ENCODE measurements at regions not wholly inside any gene's neighbourhood (a gene's known extent, or its start where the extent isn't known, plus 50 kb on each side); places are given as distances from the start of the nearest gene placed in this dataset.

GRCh38 chr6:18324706-18325042 lies 60.3 kb upstream of the DEK start:
- no peak overlapping the region for H3K4me3 ChIP-seq (replicated peaks in 1 of 4; ENCODE audit: control extremely low read depth in 1 of 4, insufficient read depth in 1 of 4, low read depth in 3 of 4, low read length in 4 of 4)
- no peak overlapping the region for H3K9ac ChIP-seq (ENCODE audit: insufficient read depth, low read length)
- H3K27me3 ChIP-seq (ENCODE audit: control insufficient read depth, insufficient read depth, low read length) = no peaks in the 10 kb centered on the region
- no peaks in the 10 kb centered on the region for H3K79me2 ChIP-seq (ENCODE audit: control insufficient read depth, insufficient read depth, low read length)
- no peaks in the 10 kb centered on the region for H3K4me1 ChIP-seq (ENCODE audit: control insufficient read depth, extremely low read depth, insufficient read depth, low read length)
- H3K36me3 ChIP-seq (ENCODE audit: control insufficient read depth, insufficient read depth, low read length) = no peaks in the 10 kb centered on the region
- no peak for DNase-seq (ENCODE audit: low read depth in 2 of 2)
- H3K9me3 ChIP-seq (ENCODE audit: control insufficient read depth, insufficient read depth, low read depth, low read length) = no peaks in the 10 kb centered on the region
- H4K20me1 ChIP-seq (ENCODE audit: control insufficient read depth, extremely low read depth, insufficient read depth, low read length) = no peaks in the 10 kb centered on the region
- no peak for TF ChIP-seq EZH2 (IDR thresholded peaks at IDR 0.05; ENCODE audit: low read length, missing control alignments)
- no peak overlapping the region for H3K4me2 ChIP-seq (ENCODE audit: extremely low read depth, insufficient read depth, low read length)
- no peak overlapping the region for H2AFZ ChIP-seq (ENCODE audit: low read length)
- no peak overlapping the region for H3K27ac ChIP-seq (ENCODE audit: insufficient read depth, low read length)

DNA sequence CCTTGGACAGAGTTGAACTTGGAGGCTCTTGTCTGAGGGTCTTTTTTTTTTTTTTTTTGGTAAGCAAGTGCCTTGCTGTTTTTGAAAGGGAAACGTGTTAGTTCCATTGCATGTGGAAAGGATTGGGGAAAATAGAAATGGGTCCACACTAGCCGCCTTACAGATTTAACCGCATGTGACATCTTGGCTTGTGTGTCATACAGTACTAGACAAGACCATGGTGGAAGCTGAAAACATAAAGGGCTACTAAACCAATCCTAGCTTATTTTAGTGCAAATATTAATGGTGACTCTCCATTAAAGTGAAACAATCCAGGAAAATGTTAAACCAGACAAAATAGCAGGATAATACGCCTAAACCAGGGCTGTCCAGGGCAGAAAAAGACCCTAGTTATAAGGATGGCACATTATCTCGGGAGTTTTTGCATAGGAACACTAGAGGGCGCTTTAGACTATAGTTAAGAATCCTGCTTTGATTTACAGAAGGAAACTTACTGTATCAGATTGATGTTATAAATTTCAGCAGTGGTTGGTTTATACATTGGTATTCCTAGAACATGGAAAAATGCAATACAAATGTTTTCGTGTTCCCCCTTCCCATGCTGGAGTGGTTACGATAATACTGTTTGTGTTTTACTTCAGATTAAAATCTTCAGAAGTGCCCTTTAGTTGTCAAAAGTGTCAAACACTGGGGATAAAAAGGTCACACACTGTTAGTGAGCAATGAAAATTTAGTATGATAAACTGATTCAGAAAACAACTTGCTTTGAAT lies 59.8 kb upstream of the DEK start:
- peak; percentile 35 to 68 for DNase-seq (ENCODE audit: low read depth in 2 of 2)
- Histone ChIP-seq H3K79me2 (ENCODE audit: control insufficient read depth, insufficient read depth, low read length) (no peaks in the 10 kb centered on the region), H3K36me3 (ENCODE audit: control insufficient read depth, insufficient read depth, low read length) (no peaks in the 10 kb centered on the region), H3K27ac (ENCODE audit: insufficient read depth, low read length) (no peak overlapping the region), H3K27me3 (ENCODE audit: control insufficient read depth, insufficient read depth, low read length) (no peaks in the 10 kb centered on the region), H3K9me3 (ENCODE audit: control insufficient read depth, insufficient read depth, low read depth, low read length) (no peaks in the 10 kb centered on the region), H3K9ac (ENCODE audit: insufficient read depth, low read length) (no peak overlapping the region), H3K4me1 (ENCODE audit: control insufficient read depth, extremely low read depth, insufficient read depth, low read length) (no peaks in the 10 kb centered on the region), H2AFZ (ENCODE audit: low read length) (no peak overlapping the region), H4K20me1 (ENCODE audit: control insufficient read depth, extremely low read depth, insufficient read depth, low read length) (no peaks in the 10 kb centered on the region), H3K4me3 (replicated peaks in 1 of 4; ENCODE audit: control extremely low read depth in 1 of 4, insufficient read depth in 1 of 4, low read depth in 3 of 4, low read length in 4 of 4) (no peak overlapping the region), H3K4me2 (ENCODE audit: extremely low read depth, insufficient read depth, low read length) (no peak overlapping the region)
- no peak for TF ChIP-seq EZH2 (IDR thresholded peaks at IDR 0.05; ENCODE audit: low read length, missing control alignments)
- TF ChIP-seq, protein P1, sequence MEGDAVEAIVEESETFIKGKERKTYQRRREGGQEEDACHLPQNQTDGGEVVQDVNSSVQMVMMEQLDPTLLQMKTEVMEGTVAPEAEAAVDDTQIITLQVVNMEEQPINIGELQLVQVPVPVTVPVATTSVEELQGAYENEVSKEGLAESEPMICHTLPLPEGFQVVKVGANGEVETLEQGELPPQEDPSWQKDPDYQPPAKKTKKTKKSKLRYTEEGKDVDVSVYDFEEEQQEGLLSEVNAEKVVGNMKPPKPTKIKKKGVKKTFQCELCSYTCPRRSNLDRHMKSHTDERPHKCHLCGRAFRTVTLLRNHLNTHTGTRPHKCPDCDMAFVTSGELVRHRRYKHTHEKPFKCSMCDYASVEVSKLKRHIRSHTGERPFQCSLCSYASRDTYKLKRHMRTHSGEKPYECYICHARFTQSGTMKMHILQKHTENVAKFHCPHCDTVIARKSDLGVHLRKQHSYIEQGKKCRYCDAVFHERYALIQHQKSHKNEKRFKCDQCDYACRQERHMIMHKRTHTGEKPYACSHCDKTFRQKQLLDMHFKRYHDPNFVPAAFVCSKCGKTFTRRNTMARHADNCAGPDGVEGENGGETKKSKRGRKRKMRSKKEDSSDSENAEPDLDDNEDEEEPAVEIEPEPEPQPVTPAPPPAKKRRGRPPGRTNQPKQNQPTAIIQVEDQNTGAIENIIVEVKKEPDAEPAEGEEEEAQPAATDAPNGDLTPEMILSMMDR (conservative IDR thresholded peaks at IDR 0.05 in 1 of 2, IDR thresholded peaks at IDR 0.05 in 1 of 2; ENCODE audit: low read depth in 1 of 2, low read length in 2 of 2) = peak; percentile 63 to 70

GRCh38 chr6:18317850-18318249 lies 53.5 kb upstream of the DEK start:
- H3K36me3 ChIP-seq (ENCODE audit: control insufficient read depth, insufficient read depth, low read length) = no peaks in the 10 kb centered on the region
- TF ChIP-seq EZH2 (IDR thresholded peaks at IDR 0.05; ENCODE audit: low read length, missing control alignments) = no peak
- TF ChIP-seq, protein P1 (conservative IDR thresholded peaks at IDR 0.05 in 1 of 2, IDR thresholded peaks at IDR 0.05 in 1 of 2; ENCODE audit: low read depth in 1 of 2, low read length in 2 of 2) = no peak
- H3K4me2 ChIP-seq (ENCODE audit: extremely low read depth, insufficient read depth, low read length) = no peak overlapping the region
- H3K9ac ChIP-seq (ENCODE audit: insufficient read depth, low read length) = no peak overlapping the region
- no peak overlapping the region for H2AFZ ChIP-seq (ENCODE audit: low read length)
- no peak overlapping the region for H3K27ac ChIP-seq (ENCODE audit: insufficient read depth, low read length)
- H3K9me3 ChIP-seq (ENCODE audit: control insufficient read depth, insufficient read depth, low read depth, low read length) = no peaks in the 10 kb centered on the region
- H4K20me1 ChIP-seq (ENCODE audit: control insufficient read depth, extremely low read depth, insufficient read depth, low read length) = no peaks in the 10 kb centered on the region
- no peaks in the 10 kb centered on the region for H3K27me3 ChIP-seq (ENCODE audit: control insufficient read depth, insufficient read depth, low read length)
- H3K79me2 ChIP-seq (ENCODE audit: control insufficient read depth, insufficient read depth, low read length) = no peaks in the 10 kb centered on the region
- H3K4me1 ChIP-seq (ENCODE audit: control insufficient read depth, extremely low read depth, insufficient read depth, low read length) = peaks cover 4% of the 10 kb centered on the region
- H3K4me3 ChIP-seq (replicated peaks in 1 of 4; ENCODE audit: control extremely low read depth in 1 of 4, insufficient read depth in 1 of 4, low read depth in 3 of 4, low read length in 4 of 4) = no peak overlapping the region
- no peak for DNase-seq (ENCODE audit: low read depth in 2 of 2)

Measured in fibroblast of lung (primary cell).